HG03442 (cell line): ENCODE measurements at regions not wholly inside any gene's neighbourhood (a gene's known extent, or its start where the extent isn't known, plus 50 kb on each side); places are given as distances from the start of the nearest gene placed in this dataset.
"Not testable (repeated sequence)": the region's sequence is repeated elsewhere in the genome, so short reads cannot be mapped to it uniquely, and the experiment has no call there.

Source experiments
- ATAC-seq: cut with Tn5 transposase; IDR thresholded peaks from one replicate; pipeline ENCODE4 v1.9.1; 2021; ENCODE audit warnings: mild to moderate bottlenecking, moderate library complexity; ENCODE audit not compliant: unreplicated experiment

DNA sequence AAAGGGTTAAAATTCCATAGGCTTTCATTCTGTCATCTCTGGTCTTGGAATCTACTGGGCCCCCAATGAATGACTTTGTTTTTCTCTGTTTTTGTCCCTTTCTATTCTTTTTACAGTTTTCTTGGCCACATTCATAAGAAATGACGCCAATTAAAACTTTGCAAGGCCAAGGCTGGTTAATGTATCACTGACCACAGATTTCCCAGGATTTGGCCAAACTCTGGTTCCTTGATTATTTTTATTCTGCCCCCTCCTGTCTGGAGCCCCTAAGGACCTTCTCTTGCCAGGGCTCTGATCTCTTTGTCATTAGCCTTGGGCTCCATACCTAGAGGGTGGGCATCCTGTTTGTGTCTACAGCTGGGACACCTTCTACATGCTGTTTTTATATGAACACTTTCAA lies 388.9 kb upstream of the PAPPA start:
- no peak for ATAC-seq

DNA sequence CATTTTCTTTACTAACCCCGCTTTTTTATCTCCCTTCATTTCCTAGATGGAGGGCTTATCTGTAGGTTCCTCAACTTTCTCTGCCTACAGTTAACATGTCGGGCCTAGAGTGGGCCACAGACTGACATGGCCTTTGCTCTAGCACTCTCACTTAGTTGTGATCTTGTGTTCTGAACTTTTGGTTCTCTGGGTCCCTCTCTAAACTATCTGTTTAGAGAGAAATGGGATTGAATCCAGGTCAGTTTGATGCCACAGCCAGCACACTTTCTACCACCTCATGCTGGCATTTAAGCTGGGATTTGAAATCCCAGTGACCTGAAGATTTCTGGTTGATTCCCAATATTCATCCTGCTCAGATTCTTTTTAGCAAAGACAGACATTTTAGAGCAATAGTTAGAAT lies 388.5 kb upstream of the PAPPA start:
- ATAC-seq, result no peak

DNA sequence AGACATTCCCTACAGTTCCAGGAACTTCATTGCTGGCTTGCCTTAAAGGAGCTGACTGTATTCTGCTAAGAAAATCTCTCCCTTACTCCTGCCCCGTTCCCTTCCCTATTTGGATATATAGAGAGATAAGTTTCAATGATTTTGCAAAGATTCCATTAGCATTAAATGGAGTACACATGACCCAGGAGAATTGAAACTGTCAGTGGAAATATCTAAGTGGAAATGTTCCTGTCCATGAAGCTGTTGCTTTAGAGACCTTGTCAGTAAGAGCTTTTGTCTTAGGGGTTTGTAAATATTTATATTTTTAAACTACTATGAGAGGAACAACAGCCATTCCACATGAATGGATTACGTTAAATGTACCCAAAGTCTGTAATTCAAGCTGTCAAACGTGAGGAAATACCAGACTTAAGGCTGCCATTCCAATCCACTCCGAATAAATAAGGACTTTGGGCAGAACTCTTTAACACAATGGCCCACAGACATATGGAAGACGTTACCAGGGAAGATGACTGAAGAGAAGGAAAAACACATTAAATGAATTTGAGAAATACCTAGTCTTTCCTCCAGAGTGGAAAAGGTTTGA lies 387.1 kb upstream of the PAPPA start:
- no peak for ATAC-seq

DNA sequence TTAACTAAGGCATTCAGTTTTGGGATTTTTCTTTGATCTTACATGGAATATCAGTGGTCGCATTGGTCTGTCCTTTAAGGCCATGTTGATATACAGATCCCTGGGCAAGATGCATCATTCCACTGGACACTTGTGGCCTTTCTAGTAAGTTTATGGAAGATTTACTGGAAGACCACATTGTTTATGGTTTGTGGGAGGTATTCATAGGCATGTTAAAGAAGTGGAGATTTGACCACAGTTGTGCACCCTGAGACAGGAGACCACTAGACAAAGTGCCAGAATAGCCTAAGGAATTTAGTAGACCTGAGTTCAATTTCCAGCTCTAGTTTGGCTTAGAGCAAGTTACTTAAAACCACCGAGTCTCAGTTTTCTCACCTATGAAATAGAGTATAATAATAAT lies 383.1 kb upstream of the PAPPA start:
- ATAC-seq, result no peak

DNA sequence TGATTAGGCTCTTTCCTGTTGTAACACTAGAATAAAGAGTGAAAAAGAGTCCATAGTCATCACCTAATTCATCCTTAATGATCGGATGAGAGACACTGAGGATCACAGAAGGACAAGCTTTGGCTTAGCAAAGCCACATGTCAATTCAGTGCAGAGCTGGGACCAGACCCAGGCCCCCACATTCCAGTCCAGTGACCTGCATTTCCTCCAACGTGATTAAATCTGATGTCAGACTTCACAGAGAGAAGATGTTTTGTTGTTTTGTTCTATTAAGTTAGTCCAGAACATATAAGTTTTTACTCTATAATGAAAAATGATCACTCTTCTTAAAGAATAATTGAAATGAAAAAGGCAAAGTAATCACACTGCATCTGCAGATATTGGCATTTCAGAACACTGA lies 377.9 kb upstream of the PAPPA start:
- no peak for ATAC-seq

DNA sequence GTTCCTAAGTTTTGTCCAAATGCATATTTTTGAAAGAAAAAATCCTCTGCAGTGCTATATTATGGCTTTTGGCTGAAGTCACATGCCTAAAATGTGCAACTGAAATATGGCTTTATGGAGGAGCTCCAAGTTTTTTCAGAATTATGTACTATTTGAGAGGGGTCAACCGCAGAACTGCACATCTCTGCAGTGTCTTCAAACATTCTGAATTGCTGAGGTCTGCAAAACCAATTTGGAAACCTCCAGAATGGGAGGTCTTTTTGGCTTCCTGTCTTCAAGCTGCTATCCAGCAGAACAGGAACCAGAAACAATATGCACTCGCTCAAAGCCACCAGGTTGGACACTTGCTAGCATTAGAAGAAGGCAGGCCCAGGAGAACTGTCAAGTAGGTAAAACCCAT lies 376.0 kb upstream of the PAPPA start:
- ATAC-seq, result no peak

DNA sequence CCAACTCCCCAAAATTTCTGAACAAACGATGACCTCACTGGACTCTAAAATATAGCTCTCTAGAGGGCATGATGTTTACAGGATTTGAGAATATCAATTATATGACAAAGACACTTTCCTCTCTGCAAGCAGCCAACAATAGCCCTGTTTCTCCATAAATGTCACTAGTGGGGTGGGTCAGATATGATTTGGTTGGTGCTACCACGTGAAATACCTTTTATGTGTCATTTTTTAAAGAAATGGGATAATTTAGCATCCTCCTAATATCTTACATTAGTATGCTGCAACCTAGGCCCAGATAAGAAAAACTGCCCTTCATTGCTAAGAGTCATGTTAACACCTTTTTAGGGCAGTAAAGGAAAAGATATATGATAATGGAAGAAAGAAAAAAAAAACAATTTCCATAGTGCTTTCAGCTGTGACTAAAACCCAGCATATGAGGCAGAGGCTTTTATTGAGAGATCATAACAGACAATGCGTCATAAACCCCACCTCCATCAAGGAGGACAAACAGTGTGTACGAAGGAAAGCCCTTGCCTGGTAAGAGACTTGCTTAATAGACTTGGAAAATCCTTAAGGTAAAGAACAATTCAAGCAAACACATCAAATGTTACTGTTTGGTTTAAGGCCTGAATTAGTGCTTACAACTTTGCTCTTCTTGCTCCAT lies 372.4 kb upstream of the PAPPA start:
- ATAC-seq, result no peak

DNA sequence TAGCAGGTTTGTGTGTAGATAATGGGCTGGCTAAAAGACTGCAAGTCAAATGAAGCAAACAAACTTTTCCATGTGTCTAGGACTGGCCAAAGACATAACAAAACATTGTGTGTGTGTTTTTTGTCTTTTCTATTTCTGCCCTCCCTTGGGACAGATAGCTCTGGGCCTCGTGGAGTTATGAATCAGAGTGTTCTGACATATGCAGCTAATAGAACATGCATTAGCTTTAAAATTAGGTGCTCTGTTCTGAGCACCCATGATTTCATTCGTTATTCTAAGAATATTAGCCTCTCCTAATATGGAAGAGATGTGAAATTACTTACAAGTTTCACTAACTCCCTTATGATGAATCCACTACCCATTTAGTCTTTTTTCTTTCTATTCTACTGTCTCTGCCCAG lies 367.3 kb upstream of the PAPPA start:
- ATAC-seq, result no peak

DNA sequence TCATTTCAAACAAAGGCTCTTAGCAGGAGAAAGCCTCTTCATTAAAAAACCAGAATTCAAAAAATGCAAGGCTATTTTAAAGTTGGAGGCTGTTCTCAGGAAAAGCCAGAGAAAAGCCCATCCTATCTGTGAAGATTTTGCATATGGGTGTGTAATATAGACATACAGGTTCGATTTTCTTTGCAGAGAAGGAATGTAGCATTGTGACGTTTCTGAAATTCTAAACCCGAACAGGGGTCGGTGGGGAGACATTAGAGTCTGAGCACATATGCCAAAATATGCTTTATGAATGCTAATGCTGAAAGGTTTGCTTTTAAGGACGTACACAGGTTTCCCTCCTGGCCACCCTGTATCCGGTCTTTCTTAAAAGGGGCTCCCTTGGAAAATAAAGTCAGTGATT lies 363.1 kb upstream of the PAPPA start:
- ATAC-seq, result no peak

DNA sequence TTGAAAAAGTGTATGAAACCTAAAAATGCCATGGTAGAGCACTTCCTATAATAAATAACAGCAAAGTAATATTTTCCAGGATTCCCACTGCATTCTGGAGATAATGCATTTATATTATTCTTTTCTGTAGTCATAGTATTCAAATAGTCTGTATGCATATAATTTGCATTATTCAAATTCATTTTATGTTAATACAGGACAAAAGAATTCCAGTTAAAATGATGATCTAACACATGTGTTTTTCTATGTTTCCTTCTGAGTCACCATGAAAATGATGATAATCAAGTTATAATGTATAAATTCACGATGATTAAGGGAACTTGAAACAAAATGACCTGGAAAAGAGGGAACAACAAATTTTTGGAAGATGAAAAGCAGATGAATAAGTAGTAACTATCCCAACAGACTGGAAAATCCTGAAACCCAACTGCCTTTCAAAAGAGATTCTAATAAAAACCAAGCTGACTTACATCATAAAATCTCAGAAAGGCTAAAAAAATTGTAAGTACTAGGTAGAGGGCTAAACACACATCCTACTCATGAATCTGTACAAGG lies 358.6 kb upstream of the PAPPA start:
- ATAC-seq, result no peak

DNA sequence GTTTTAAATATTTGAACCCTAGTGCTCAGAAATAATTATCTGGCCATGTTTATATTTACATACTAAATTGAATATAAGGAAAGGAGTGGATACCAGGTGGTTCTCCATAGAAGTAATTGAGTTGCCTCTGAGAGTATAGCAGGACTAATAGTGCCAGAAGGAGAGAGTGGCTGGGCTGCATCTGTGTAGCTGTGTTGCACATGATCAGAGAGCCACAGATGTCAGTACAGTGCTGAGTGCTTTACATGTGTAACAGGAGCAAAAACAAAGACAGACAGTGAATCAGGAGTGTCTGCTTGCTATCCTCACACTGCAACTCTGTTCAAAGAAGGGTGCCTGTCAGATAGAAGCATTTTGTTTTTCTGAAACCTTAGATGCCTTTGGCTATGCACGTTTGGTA lies 353.9 kb upstream of the PAPPA start:
- no peak for ATAC-seq

DNA sequence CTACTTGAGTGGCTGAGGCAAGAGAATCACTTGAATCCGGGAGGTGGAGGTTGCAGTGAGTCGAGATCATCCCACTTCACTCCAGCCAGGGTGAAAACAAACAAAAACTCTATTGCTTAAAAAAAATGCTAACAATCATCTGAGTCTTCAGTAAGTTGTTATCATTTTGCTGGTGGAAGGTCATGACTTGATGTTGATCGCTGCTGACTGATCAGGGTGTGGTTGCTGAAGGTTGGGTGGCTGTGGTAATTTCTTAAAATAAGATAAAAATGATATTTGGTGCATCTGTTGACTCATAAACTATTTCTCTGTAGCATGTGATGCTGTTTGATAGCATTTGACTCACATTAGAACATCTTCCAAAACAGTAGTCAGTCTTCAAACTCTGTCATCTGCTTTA lies 349.4 kb upstream of the PAPPA start:
- ATAC-seq, result no peak

DNA sequence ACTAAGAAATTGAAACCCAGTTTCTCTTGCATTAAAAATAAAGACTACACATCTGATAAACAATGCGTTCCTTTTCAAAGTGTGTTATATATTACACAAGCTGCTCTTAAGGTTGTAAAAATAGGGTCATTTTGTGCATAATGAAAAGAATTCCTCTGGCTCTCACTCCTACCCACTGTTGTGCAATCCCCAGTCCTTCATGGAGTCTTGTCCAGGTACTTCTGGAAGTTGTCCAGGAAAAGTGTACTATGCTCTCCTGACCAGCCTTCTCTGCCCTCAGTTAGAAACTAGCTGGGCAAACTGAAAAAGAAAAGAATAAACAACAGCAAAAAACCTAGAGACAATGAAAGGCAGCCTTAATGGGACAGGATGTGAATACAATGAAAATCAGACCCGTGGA lies 345.5 kb upstream of the PAPPA start:
- ATAC-seq, result no peak

DNA sequence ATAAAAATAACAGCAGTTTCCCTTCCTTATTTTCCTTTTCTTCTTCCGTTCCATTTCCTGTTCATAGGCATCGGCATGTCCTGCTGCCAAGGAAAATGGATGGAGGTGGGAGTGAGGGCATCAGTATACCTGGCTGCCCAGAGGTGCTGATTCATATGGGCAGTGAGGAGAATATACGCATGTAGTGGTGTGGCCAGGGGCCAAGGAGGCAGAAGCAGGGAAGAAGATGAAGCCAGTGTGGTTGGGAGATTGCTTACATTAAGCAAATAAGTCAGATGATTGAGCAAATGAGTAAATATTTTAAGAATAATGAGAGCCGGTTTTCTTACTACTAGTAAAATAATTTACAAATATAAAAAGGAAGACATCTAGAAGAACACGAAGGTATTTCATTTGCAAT lies 344.9 kb upstream of the PAPPA start:
- no peak for ATAC-seq

DNA sequence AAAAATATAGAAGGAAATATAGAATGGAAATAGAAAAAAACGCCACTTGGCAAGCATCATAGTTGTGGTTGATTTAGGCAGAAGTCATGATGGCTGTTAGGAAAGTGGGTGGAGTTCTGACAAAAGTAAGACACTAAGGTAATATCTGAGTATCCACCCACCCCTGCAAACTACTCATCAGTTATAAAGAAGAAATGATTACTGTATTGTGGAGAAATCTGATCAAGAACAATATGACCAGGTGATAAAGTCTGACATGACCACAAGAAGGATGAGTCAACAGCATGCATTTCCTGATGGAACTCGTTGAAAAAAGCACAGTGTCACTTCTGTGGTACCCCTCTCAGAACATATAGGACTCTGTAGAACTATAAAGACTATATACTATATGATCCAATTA lies 343.4 kb upstream of the PAPPA start:
- ATAC-seq, result no peak

DNA sequence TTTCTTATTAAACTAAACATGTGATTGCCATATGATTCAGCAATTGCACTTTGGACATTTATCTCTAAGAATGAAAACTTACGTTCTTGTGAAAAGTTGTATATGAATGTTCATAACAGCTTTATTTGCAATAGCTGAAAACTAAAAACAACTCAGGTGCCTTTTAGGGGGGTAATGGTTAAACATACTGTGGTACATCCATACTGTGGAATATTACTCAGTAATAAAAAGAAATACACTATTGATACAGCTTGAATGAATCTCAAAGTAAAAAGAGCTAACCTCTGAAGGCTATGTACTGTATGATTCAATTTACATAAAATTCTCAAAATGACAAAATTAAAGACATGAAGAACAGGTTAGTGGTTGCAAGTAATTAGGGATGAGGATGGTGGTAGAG lies 339.5 kb upstream of the PAPPA start:
- ATAC-seq, result no peak

DNA sequence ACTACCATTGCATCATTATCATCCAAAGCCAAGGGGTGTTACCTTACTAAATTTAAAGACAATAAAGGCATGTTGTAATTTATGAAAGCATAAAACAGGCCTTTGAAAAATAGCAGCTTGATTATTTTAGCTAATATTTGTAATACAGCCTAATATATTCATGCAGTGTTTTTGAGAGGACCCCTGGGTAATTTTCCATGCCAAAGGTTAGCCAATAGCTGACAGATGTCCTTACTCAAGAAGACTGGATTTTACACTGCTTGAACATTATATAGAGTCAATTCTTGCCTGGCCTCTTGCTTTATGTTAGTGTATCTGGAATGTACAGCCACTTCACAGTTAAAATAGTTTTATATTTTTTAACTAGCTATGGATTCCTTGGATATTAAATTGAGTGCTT lies 337.8 kb upstream of the PAPPA start:
- no peak for ATAC-seq

DNA sequence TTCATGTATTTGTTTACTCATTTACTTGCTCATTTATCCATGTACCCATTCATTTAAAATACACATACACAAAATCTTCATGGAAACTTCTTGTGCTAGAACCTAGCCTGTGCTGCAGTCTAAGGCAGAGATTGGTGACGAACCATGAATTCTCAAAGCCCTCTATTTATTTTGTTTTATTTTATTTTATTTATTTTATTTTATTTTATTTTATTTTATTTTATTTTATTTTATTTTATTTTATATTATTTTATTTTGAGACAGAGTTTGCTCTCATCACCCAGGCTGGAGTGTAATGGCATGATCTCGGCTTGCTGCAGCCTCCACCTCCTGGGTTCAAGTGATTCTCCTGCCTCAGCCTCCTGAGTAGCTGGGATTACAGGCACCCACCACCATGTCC lies 334.9 kb upstream of the PAPPA start:
- not testable (repeated sequence) for ATAC-seq

DNA sequence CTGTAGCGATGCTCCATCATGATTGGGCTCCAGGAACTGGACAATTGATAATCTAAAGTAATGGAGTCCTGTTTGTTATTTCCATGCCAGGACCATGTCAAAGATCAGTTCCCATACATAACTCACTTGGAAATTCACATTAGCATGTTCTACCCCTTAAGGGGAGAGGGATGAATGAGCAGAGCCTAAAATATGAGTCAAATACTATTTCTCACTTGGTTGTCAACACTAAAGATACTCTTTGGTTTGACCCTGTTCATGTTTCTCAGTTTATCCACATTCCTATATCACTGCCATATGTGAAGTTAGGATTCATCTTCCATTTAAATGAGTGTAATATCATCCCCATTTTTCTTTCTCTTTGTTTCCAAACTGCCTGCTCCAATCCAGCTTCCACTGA lies 321.6 kb upstream of the PAPPA start:
- no peak for ATAC-seq

DNA sequence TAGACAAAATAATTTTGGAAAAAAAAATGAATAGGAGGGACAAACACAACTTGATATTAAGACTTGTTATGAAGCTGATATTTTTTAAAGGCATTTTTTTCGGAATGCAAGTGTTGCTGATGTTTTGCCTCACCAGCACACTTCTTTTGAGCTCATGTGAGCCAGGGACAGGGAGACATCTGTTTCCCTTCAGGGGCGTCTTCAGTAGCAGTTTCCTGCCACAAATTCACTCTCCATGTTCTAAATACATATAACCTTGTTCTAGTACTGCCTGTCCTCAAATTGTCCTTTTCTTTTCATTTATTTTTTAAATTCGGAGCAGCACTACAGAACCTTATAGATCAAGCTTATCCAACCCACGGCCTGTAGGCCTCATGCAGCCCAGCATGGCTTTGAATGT lies 316.0 kb upstream of the PAPPA start:
- no peak for ATAC-seq

DNA sequence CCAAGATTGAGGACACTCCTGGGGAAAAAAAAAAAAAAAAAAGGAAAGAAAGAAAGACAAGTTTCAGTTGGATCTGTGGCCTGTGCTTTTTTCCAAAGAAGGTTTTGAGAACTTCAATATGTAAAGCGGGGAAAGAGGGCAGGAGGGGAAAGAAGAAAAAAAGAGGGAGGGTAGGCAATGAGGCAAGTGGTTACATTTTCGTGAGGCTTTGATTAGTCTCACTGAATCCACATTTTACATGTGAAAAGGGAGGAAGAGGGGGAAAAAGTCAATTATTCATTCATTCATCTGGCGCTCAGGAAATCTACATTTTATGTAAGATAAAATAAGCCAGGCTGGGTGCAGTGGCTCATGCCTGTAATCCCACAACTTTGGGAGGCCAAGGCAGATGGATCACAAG lies 315.2 kb upstream of the PAPPA start:
- ATAC-seq, result no peak

DNA sequence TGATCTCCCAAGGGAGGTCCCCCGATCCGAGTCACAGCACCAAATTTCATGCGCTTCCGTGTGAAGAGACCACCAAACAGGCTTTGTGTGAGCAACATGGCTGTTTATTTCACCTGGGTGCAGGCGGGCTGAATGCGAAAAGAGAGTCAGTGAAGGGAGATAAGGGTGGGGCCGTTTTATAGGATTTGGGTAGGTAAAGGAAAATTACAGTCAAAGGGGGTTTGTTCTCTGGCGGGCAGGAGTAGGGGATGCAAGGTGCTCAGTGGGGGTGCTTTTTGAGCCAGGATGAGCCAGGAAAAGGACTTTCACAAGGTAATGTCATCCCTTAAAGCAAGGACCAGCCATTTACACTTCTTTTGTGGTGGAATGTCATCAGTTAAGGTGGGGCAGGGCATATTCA lies 309.2 kb upstream of the PAPPA start:
- not testable (repeated sequence) for ATAC-seq
